Neuronal stem cell (in vitro differentiated cells): ENCODE measurements at regions not wholly inside any gene's neighbourhood (a gene's known extent, or its start where the extent isn't known, plus 50 kb on each side); places are given as distances from the start of the nearest gene placed in this dataset.

ENCODE experiments used
- DNase-seq: peaks from one replicate; pipeline ENCODE4 v3.0.0-alpha.2; 2013; ENCODE audit warnings: low spot score
- H2AFZ ChIP-seq: one replicate; pipeline ENCODE4 v1.6.1; 2013; ENCODE audit warnings: mild to moderate bottlenecking, low read length, inconsistent platforms
- H2AK5ac ChIP-seq: 2 replicates; pipeline ENCODE4 v1.6.1; 2013; ENCODE audit warnings: low read depth, mild to moderate bottlenecking, inconsistent platforms, low read length, moderate library complexity, mixed read lengths
- H2BK120ac ChIP-seq: 2 replicates; pipeline ENCODE4 v1.6.1; 2013; ENCODE audit warnings: low read depth, mild to moderate bottlenecking, inconsistent platforms, low read length, moderate library complexity, mixed read lengths
- H2BK12ac ChIP-seq: one replicate; pipeline ENCODE4 v1.6.1; 2013; ENCODE audit warnings: low read length, inconsistent platforms
- H2BK15ac ChIP-seq: 2 replicates; pipeline ENCODE4 v1.6.1; 2013; ENCODE audit warnings: mild to moderate bottlenecking, low read length, inconsistent platforms, mixed read lengths
- H2BK5ac ChIP-seq: one replicate; pipeline ENCODE4 v1.6.1; 2013; ENCODE audit warnings: inconsistent platforms, mild to moderate bottlenecking, low read length, moderate library complexity
- H3K14ac ChIP-seq: one replicate; pipeline ENCODE4 v1.6.1; 2013; ENCODE audit warnings: low read length, inconsistent platforms
- H3K18ac ChIP-seq: 2 replicates; pipeline ENCODE4 v1.6.1; 2013; ENCODE audit warnings: low read length, inconsistent platforms
- H3K23ac ChIP-seq: 2 replicates; pipeline ENCODE4 v1.6.1; 2013; ENCODE audit warnings: low read depth, mild to moderate bottlenecking, mixed read lengths, low read length, inconsistent platforms; ENCODE audit not compliant: poor library complexity
- H3K27ac ChIP-seq: replicated peaks from 3 replicates; pipeline ENCODE4 v1.5.1; 2013; ENCODE audit warnings: low read length, inconsistent platforms
- H3K27me3 ChIP-seq, 3 experiments: 2 replicates each; pipeline ENCODE4 v1.6.1; 2013; ENCODE audit warnings: low read length in 3 of 3, mild to moderate bottlenecking in 2 of 3, inconsistent platforms in 1 of 3, low read depth in 1 of 3, mixed read lengths in 1 of 3, moderate library complexity in 1 of 3; ENCODE audit not compliant: control insufficient read depth in 3 of 3, insufficient read depth in 3 of 3
- H3K36me3 ChIP-seq, 2 donors: replicated peaks in 1 of 2; 2 replicates each; pipeline ENCODE4 v1.6.1; 2013; ENCODE audit warnings: low read length in 2 of 2; ENCODE audit not compliant: control insufficient read depth in 2 of 2, insufficient read depth in 2 of 2
- H3K4ac ChIP-seq: 2 replicates; pipeline ENCODE4 v1.6.1; 2013; ENCODE audit warnings: inconsistent platforms, mild to moderate bottlenecking, low read length, moderate library complexity
- H3K4me1 ChIP-seq, 2 donors: 1 replicate in 1 of 2; 2 replicates in 1 of 2; pipeline ENCODE4 v1.6.1; 2013; ENCODE audit warnings: low read length in 2 of 2, low read depth in 1 of 2; ENCODE audit not compliant: control insufficient read depth in 2 of 2, insufficient read depth in 1 of 2
- H3K4me2 ChIP-seq: one replicate; pipeline ENCODE4 v1.6.1; 2013; ENCODE audit warnings: mild to moderate bottlenecking, low read length, inconsistent platforms; ENCODE audit not compliant: insufficient read depth, poor library complexity, severe bottlenecking
- H3K4me3 ChIP-seq, 2 donors: 2 replicates each; pipeline ENCODE4 v1.5.1; 2013; ENCODE audit warnings: low read length in 2 of 2, mild to moderate bottlenecking in 2 of 2, inconsistent platforms in 1 of 2, moderate library complexity in 1 of 2
- H3K79me1 ChIP-seq: one replicate; pipeline ENCODE4 v1.6.1; 2013; ENCODE audit warnings: low read depth, mild to moderate bottlenecking, inconsistent platforms, low read length, moderate library complexity
- H3K9ac ChIP-seq: one replicate; pipeline ENCODE4 v1.6.1; 2013; ENCODE audit warnings: mild to moderate bottlenecking, low read depth, low read length, inconsistent platforms; ENCODE audit not compliant: poor library complexity
- H3K9me3 ChIP-seq, 2 donors: replicated peaks in 1 of 2; 2 replicates each; pipeline versions ENCODE3 to v1.6.1; 2013; ENCODE audit warnings: low read length in 2 of 2, mild to moderate bottlenecking in 2 of 2, inconsistent platforms in 1 of 2, low read depth in 1 of 2, mixed read lengths in 1 of 2, moderate library complexity in 1 of 2; ENCODE audit not compliant: control insufficient read depth in 2 of 2, insufficient read depth in 1 of 2
- H4K8ac ChIP-seq: one replicate; pipeline ENCODE4 v1.6.1; 2013; ENCODE audit warnings: low read depth, mild to moderate bottlenecking, inconsistent platforms, low read length, moderate library complexity
- H4K91ac ChIP-seq: one replicate; pipeline ENCODE4 v1.6.1; 2013; ENCODE audit warnings: low read length, low read depth, mild to moderate bottlenecking, inconsistent platforms; ENCODE audit not compliant: poor library complexity
- WGBS, 2 donors: extraction: QIAGEN DNeasy Blood & Tissue Kit; methylation state at CpG; one replicate each; pipeline ENCODE4 v1.1.7; 2013; ENCODE audit warnings: missing lambda C conversion rate in 2 of 2, mixed read lengths in 1 of 2; ENCODE audit not compliant: insufficient read length in 2 of 2, insufficient replicate concordance in 1 of 2; ENCODE audit errors: extremely low coverage in 2 of 2; 5-methylcytosine and 5-hydroxymethylcytosine counted together

DNA sequence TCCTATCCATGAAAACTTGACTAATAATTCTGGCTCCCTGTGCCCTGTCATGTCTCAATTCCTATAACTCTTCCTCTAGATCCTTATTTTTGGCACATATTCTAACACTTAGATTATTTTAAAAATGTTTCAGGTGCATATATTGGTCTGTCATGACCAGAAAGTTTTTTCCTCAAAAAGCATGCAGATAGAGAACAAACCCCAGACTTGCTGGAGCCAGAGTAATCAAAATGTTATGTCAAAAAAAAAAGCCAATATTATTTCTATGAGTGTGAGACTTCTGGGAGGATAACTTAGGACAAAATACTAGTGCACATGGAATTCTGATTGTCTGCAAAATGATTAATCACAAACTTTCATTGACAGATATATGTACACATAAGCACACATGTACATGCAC, 135.1 kb upstream of the MROH9 start:
- Histone ChIP-seq H3K23ac (no peak overlapping the region), H2BK5ac (no peak overlapping the region), H3K79me1 (no peaks in the 10 kb centered on the region), H4K8ac (no peak overlapping the region), H2BK12ac (no peak overlapping the region), H2BK120ac (no peak overlapping the region), H2AK5ac (no peak overlapping the region), H3K4me3 (no peak overlapping the region), H3K14ac (no peak overlapping the region), H3K36me3 (no peaks in the 10 kb centered on the region), H3K27ac (no peak overlapping the region), H2AFZ (no peak overlapping the region), H3K18ac (no peak overlapping the region), H3K27me3 (no peaks in the 10 kb centered on the region), H2BK15ac (no peak overlapping the region), H3K4ac (no peak overlapping the region), H3K9ac (no peak overlapping the region), H3K4me1 (peaks cover 0 to 2% of the 10 kb centered on the region in 2 donors), H3K4me2 (no peak overlapping the region), H4K91ac (no peak overlapping the region), H3K9me3 (no peaks in the 10 kb centered on the region)
- no peak for DNase-seq

DNA sequence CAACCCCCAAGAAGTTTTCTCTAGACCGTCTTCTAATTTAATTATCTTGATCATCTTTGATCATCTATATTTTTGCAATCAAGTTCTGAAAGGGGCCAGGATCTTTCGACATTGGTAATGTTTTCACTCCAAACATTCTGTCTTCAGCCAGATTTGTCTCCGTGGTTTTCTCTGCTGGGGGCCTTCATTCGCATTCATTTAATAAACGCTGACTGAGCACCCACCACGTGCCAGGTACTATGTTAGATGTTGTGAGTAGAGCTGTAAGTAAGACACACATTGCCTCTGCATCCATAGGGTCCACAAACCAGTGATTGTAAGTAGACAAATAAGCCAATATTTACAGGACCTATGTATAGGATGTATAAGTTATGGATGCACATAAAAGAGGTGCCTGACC, 134.5 kb upstream of the MROH9 start:
- H3K9me3 ChIP-seq, result no peaks in the 10 kb centered on the region
- no peaks in the 10 kb centered on the region for H3K36me3 ChIP-seq
- no peak overlapping the region for H3K14ac ChIP-seq
- no peak overlapping the region for H2AFZ ChIP-seq
- no peak overlapping the region for H2BK12ac ChIP-seq
- no peak overlapping the region for H4K8ac ChIP-seq
- H3K23ac ChIP-seq, result no peak overlapping the region
- H3K4me1 ChIP-seq, result peaks cover 0 to 2% of the 10 kb centered on the region in 2 donors
- no peaks in the 10 kb centered on the region for H3K79me1 ChIP-seq
- H3K4me2 ChIP-seq, result no peak overlapping the region
- H3K9ac ChIP-seq, result no peak overlapping the region
- H2BK5ac ChIP-seq, result no peak overlapping the region
- H3K4me3 ChIP-seq, result no peak overlapping the region
- H3K27ac ChIP-seq, result no peak overlapping the region
- no CpG with 5 or more reads among the region's 6 CpGs for WGBS, 2 donors
- H2BK120ac ChIP-seq, result no peak overlapping the region
- no peak overlapping the region for H2BK15ac ChIP-seq
- no peak overlapping the region for H3K18ac ChIP-seq
- no peak overlapping the region for H2AK5ac ChIP-seq
- no peak overlapping the region for H3K4ac ChIP-seq
- no peak overlapping the region for H4K91ac ChIP-seq
- no peak for DNase-seq
- H3K27me3 ChIP-seq, result no peaks in the 10 kb centered on the region

DNA sequence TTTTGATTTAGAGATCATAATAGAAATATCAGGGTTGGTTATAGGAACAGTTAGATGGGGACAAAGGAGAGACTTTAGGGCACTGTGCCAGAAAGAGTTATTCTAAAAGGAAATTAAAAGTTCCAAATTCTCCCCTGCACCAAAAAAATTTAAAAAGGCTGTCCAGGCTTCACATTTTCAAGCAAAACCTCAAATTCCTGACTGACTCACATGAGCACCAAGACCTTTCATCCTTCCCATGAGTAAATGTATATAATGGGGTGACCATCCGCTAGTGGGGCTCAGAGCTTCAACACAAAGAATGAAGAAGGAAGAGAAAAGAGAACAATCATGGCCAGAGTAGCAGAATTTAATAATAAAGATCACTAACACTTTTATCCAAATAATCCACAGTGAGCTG, 131.6 kb upstream of the MROH9 start:
- no peak overlapping the region for H2AFZ ChIP-seq
- H3K4me1 ChIP-seq, result no peaks in the 10 kb centered on the region
- H3K36me3 ChIP-seq, result no peaks in the 10 kb centered on the region
- H3K27me3 ChIP-seq, result no peaks in the 10 kb centered on the region
- no peak overlapping the region for H3K9ac ChIP-seq
- no peak overlapping the region for H3K14ac ChIP-seq
- H3K23ac ChIP-seq, result no peak overlapping the region
- H3K4me2 ChIP-seq, result no peak overlapping the region
- no peak overlapping the region for H4K8ac ChIP-seq
- no peak overlapping the region for H3K27ac ChIP-seq
- WGBS, 2 donors, result no CpG with 5 or more reads among the region's 1 CpG
- H2BK12ac ChIP-seq, result no peak overlapping the region
- H2BK5ac ChIP-seq, result no peak overlapping the region
- H3K9me3 ChIP-seq, result no peaks in the 10 kb centered on the region
- no peak overlapping the region for H2BK15ac ChIP-seq
- H3K4ac ChIP-seq, result no peak overlapping the region
- H3K18ac ChIP-seq, result no peak overlapping the region
- H2AK5ac ChIP-seq, result no peak overlapping the region
- no peak overlapping the region for H3K4me3 ChIP-seq
- no peak overlapping the region for H2BK120ac ChIP-seq
- H3K79me1 ChIP-seq, result no peaks in the 10 kb centered on the region
- no peak for DNase-seq
- no peak overlapping the region for H4K91ac ChIP-seq

DNA sequence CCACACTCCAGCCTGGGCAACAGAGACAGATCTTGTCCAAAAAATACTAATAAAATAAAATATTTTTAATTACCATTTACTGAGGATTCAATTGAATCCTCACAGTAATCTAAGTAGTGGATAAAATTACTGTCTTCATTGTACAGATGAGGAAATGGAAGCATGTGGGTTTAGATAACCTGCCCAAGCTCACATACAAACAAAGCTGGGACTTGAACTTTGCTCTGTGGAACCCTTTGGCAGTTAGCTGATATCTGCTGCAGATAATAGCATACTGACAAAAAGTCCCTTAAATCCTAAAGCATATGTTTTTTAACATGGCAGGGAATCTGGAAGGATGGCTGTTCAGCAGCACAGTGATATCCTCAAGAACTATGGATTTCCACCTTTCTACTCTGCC, 130.9 kb upstream of the MROH9 start:
- Histone ChIP-seq H3K27me3 (no peaks in the 10 kb centered on the region), H2BK15ac (no peak overlapping the region), H2AK5ac (no peak overlapping the region), H3K14ac (no peak overlapping the region), H2AFZ (no peak overlapping the region), H3K36me3 (no peaks in the 10 kb centered on the region), H3K9ac (no peak overlapping the region), H3K4me3 (no peak overlapping the region), H3K23ac (no peak overlapping the region), H3K4me1 (no peaks in the 10 kb centered on the region), H3K79me1 (no peaks in the 10 kb centered on the region), H3K27ac (no peak overlapping the region), H2BK5ac (no peak overlapping the region), H4K91ac (no peak overlapping the region), H4K8ac (no peak overlapping the region), H3K9me3 (no peaks in the 10 kb centered on the region), H2BK12ac (no peak overlapping the region), H3K4ac (no peak overlapping the region), H3K18ac (no peak overlapping the region), H3K4me2 (no peak overlapping the region), H2BK120ac (no peak overlapping the region)
- DNase-seq, result no peak
